ENCODE measurements at regions not wholly inside any gene's neighbourhood (a gene's known extent, or its start where the extent isn't known, plus 50 kb on each side); places are given as distances from the start of the nearest gene placed in this dataset.

GRCh38 chr12:107282628-107283027, 189.3 kb upstream of the CRY1 start:
- no peak for DNase-seq (ENCODE audit: low read depth)

GRCh38 chr12:107283652-107284051, 190.3 kb upstream of the CRY1 start:
- DNase-seq (ENCODE audit: low read depth), result no peak

- no peak for DNase-seq (ENCODE audit: low read depth)
Observed at GRCh38 chr12:107284692-107285091, 191.3 kb upstream of the CRY1 start.

GRCh38 chr12:107287436-107288413, 194.4 kb upstream of the CRY1 start:
- DNase-seq (ENCODE audit: low read depth), result no peak

GRCh38 chr12:107288414-107289127, 195.2 kb upstream of the CRY1 start:
- DNase-seq (ENCODE audit: low read depth), result no peak

GRCh38 chr12:107291018-107291417, 197.7 kb upstream of the CRY1 start:
- DNase-seq (ENCODE audit: low read depth), result no peak

GRCh38 chr12:107296681-107297089, 203.3 kb upstream of the CRY1 start:
- no peak for DNase-seq (ENCODE audit: low read depth)

- no peak for DNase-seq (ENCODE audit: low read depth)
Observed at GRCh38 chr12:107302649-107303341, 209.4 kb upstream of the CRY1 start.

GRCh38 chr12:107304588-107305532, 211.5 kb upstream of the CRY1 start:
- no peak for DNase-seq (ENCODE audit: low read depth)

GRCh38 chr12:107306141-107306659, 212.9 kb upstream of the CRY1 start:
- no peak for DNase-seq (ENCODE audit: low read depth)

- no peak for DNase-seq (ENCODE audit: low read depth)
Observed at GRCh38 chr12:107308310-107308709, 215.0 kb upstream of the CRY1 start.

GRCh38 chr12:107309020-107309419, 215.7 kb upstream of the CRY1 start:
- DNase-seq (ENCODE audit: low read depth), result no peak

GRCh38 chr12:107310621-107311020, 217.3 kb upstream of the CRY1 start:
- no peak for DNase-seq (ENCODE audit: low read depth)

GRCh38 chr12:107311682-107312081, 218.3 kb upstream of the CRY1 start:
- no peak for DNase-seq (ENCODE audit: low read depth)

- DNase-seq (ENCODE audit: low read depth), result peak; percentile 50
Observed at GRCh38 chr12:107317751-107318555, 224.6 kb upstream of the CRY1 start.

- DNase-seq (ENCODE audit: low read depth), result no peak
Observed at GRCh38 chr12:107318556-107318805, 225.1 kb upstream of the CRY1 start.

GRCh38 chr12:107318806-107319532, 225.6 kb upstream of the CRY1 start:
- peak; percentile 32 for DNase-seq (ENCODE audit: low read depth)

GRCh38 chr12:107319533-107320032, 226.2 kb upstream of the CRY1 start:
- no peak for DNase-seq (ENCODE audit: low read depth)

GRCh38 chr12:107320033-107320928, 226.9 kb upstream of the CRY1 start:
- DNase-seq (ENCODE audit: low read depth), result peak; percentile 5
